Thyroid gland (tissue), 4 donors: ENCODE measurements at regions not wholly inside any gene's neighbourhood (a gene's known extent, or its start where the extent isn't known, plus 50 kb on each side); places are given as distances from the start of the nearest gene placed in this dataset.

Experiments used
- DNase-seq, 2 donors: peaks; one replicate each; pipeline ENCODE4 v3.0.0-alpha.2; 2019
- H3K27ac ChIP-seq, 3 donors: fragments of 200-600 bp; sonication (generic); 1 replicate in 2 of 3; 2 replicates in 1 of 3; pipeline ENCODE4 v1.5.1; 2016 to 2019; ENCODE audit warnings: mild to moderate bottlenecking in 1 of 3, moderate library complexity in 1 of 3
- H3K27me3 ChIP-seq: fragments of 200-600 bp; sonication (generic); one replicate; pipeline ENCODE4 v1.5.1; 2019
- H3K36me3 ChIP-seq, 2 donors: fragments of 200-600 bp; sonication (generic); one replicate each; pipeline ENCODE4 v1.5.1; 2016 to 2019
- H3K4me1 ChIP-seq, 2 donors: fragments of 200-600 bp; sonication (generic); one replicate each; pipeline ENCODE4 v1.5.1; 2017 to 2019
- H3K4me3 ChIP-seq, 3 donors: fragments of 200-600 bp; sonication (generic); replicated peaks in 1 of 3; 1 replicate in 2 of 3; 2 replicates in 1 of 3; pipeline ENCODE4 v1.5.1; 2016; ENCODE audit warnings: mild to moderate bottlenecking in 1 of 3
- H3K9me3 ChIP-seq: fragments of 200-600 bp; sonication (generic); one replicate; pipeline ENCODE4 v1.5.1; 2017
- POLR2A ChIP-seq, 2 donors: fragments of 450-650 bp; IDR thresholded peaks; one replicate each; pipeline ENCODE4 v1.6.1; 2017; ENCODE audit warnings: antibody characterized with exemption in 2 of 2, mild to moderate bottlenecking in 2 of 2, moderate library complexity in 1 of 2
- WGBS, 2 donors: methylation state at CpG; one replicate each; pipeline ENCODE4 v1.1.5; 2017; 5-methylcytosine and 5-hydroxymethylcytosine counted together
- intact Hi-C: fragments of 100-400 bp; cut with DNase I; formaldehyde crosslinking; loops from one replicate; pipeline ENCODE4 v1.15.1; 2023
- TF ChIP-seq, protein P1 (sequence below), 6 experiments: fragments of 200-600 bp in 3 of 6; fragments of 450-650 bp in 3 of 6; sonication (generic) in 3 of 6; IDR thresholded peaks; one replicate each; pipeline ENCODE4 v1.5.1; 2016 to 2019; ENCODE audit warnings: antibody characterized with exemption in 6 of 6, mild to moderate bottlenecking in 2 of 6, inconsistent platforms in 1 of 6, moderate library complexity in 1 of 6

GRCh38 chr15:81506936-81507335 is 132.9 kb upstream of the TMC3 start:
- 89 to 90% methylated on average over 1 of the region's 1 CpG for WGBS, 2 donors
- H3K27ac ChIP-seq, result no peak overlapping the region
- no peak overlapping the region for H3K4me3 ChIP-seq
- H3K36me3 ChIP-seq, result no peaks in the 10 kb centered on the region
- intact Hi-C loops, result no loop called here
- TF ChIP-seq, protein P1, sequence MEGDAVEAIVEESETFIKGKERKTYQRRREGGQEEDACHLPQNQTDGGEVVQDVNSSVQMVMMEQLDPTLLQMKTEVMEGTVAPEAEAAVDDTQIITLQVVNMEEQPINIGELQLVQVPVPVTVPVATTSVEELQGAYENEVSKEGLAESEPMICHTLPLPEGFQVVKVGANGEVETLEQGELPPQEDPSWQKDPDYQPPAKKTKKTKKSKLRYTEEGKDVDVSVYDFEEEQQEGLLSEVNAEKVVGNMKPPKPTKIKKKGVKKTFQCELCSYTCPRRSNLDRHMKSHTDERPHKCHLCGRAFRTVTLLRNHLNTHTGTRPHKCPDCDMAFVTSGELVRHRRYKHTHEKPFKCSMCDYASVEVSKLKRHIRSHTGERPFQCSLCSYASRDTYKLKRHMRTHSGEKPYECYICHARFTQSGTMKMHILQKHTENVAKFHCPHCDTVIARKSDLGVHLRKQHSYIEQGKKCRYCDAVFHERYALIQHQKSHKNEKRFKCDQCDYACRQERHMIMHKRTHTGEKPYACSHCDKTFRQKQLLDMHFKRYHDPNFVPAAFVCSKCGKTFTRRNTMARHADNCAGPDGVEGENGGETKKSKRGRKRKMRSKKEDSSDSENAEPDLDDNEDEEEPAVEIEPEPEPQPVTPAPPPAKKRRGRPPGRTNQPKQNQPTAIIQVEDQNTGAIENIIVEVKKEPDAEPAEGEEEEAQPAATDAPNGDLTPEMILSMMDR (IDR thresholded peaks at IDR 0.05), result no peak
- no peak for TF ChIP-seq POLR2A (IDR thresholded peaks at IDR 0.05)
- no peaks in the 10 kb centered on the region for H3K27me3 ChIP-seq
- H3K4me1 ChIP-seq, result no peaks in the 10 kb centered on the region
- DNase-seq, result no peak
- no peaks in the 10 kb centered on the region for H3K9me3 ChIP-seq

DNA sequence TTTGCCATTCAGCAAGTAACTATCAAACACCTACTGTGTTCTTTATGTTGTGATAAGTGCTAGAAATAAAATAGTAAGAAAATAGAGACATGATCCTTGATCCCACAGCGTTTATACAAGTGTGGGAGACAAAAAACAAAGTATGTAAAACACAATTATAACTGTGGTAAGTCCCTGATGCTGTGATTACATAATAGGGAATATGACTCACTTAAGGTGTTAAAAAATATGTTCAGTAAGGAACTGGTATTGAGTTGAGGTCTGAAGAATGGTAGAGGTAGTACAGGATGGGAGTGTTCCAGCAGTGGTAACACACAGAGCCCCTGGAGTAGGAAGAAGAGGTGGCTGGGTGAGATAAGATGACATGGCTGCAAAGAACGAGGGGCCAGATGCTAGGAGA is 132.1 kb upstream of the TMC3 start:
- DNase-seq, result no peak
- TF ChIP-seq, protein P1 (IDR thresholded peaks at IDR 0.05), result no peak
- no peak for TF ChIP-seq POLR2A (IDR thresholded peaks at IDR 0.05)
- no peaks in the 10 kb centered on the region for H3K9me3 ChIP-seq
- intact Hi-C loops, result no loop called here
- no peak overlapping the region for H3K4me3 ChIP-seq
- H3K36me3 ChIP-seq, result no peaks in the 10 kb centered on the region
- H3K27ac ChIP-seq, result no peak overlapping the region
- H3K4me1 ChIP-seq, result no peaks in the 10 kb centered on the region
- 86 to 87% methylated on average over 2 of the region's 2 CpGs for WGBS, 2 donors
- no peaks in the 10 kb centered on the region for H3K27me3 ChIP-seq

GRCh38 chr15:81504170-81504905 is 130.3 kb upstream of the TMC3 start:
- no peaks in the 10 kb centered on the region for H3K27me3 ChIP-seq
- no peaks in the 10 kb centered on the region for H3K9me3 ChIP-seq
- H3K4me1 ChIP-seq, result no peaks in the 10 kb centered on the region
- 67 to 78% methylated on average over 4 of the region's 4 CpGs for WGBS, 2 donors
- H3K27ac ChIP-seq, result no peak overlapping the region
- no peak overlapping the region for H3K4me3 ChIP-seq
- intact Hi-C loops, result no loop called here
- no peak for DNase-seq
- TF ChIP-seq POLR2A (IDR thresholded peaks at IDR 0.05), result no peak
- TF ChIP-seq, protein P1 (IDR thresholded peaks at IDR 0.05), result no peak
- no peaks in the 10 kb centered on the region for H3K36me3 ChIP-seq

DNA sequence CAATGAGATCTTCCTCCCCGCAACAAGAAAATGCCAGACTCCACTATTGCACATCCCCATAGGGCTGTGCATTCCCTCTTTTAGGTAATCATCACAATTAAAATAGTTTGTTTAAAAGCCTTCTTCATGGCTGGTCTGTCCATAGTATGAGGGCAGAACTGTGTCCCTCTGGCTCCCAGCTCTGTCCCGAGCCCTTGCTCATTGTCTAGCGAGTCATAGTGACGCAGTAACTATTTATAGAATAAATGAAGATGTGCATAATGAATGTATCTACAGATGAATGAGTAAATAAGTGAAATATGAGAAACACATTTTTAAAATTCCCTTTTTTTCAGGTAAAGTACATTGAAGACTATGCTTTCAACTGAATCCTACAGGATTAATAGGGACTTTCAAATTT is 128.4 kb upstream of the TMC3 start:
- 92 to 97% methylated on average over 4 of the region's 4 CpGs for WGBS, 2 donors
- no peaks in the 10 kb centered on the region for H3K9me3 ChIP-seq
- H3K36me3 ChIP-seq, result no peaks in the 10 kb centered on the region
- no peak for TF ChIP-seq POLR2A (IDR thresholded peaks at IDR 0.05)
- TF ChIP-seq, protein P1 (IDR thresholded peaks at IDR 0.05), result no peak
- H3K4me1 ChIP-seq, result no peaks in the 10 kb centered on the region
- no peak overlapping the region for H3K27ac ChIP-seq
- DNase-seq, result no peak
- H3K27me3 ChIP-seq, result no peaks in the 10 kb centered on the region
- intact Hi-C loops, result no loop called here
- no peak overlapping the region for H3K4me3 ChIP-seq

- Histone ChIP-seq H3K27ac (no peak overlapping the region), H3K9me3 (no peaks in the 10 kb centered on the region), H3K27me3 (no peaks in the 10 kb centered on the region), H3K4me3 (no peak overlapping the region), H3K4me1 (no peaks in the 10 kb centered on the region), H3K36me3 (no peaks in the 10 kb centered on the region)
- intact Hi-C loops, result no loop called here
- no peak for DNase-seq
- no peak for TF ChIP-seq POLR2A (IDR thresholded peaks at IDR 0.05)
- TF ChIP-seq, protein P1 (IDR thresholded peaks at IDR 0.05), result no peak
- 72 to 79% methylated on average over 4 of the region's 4 CpGs for WGBS, 2 donors
Observed at GRCh38 chr15:81500081-81500480, 126.1 kb upstream of the TMC3 start.
